ENCODE measurements at regions not wholly inside any gene's neighbourhood (a gene's known extent, or its start where the extent isn't known, plus 50 kb on each side); places are given as distances from the start of the nearest gene placed in this dataset.

GRCh38 chr12:65637150-65637549 is 187.1 kb upstream of the HMGA2 start:
- no peak for TF ChIP-seq CTCF (IDR thresholded peaks at IDR 0.05)
- TF ChIP-seq POLR2A (IDR thresholded peaks at IDR 0.05), result no peak
- TF ChIP-seq POLR2AphosphoS5 (IDR thresholded peaks at IDR 0.05), result no peak
- no peak for TF ChIP-seq EP300 (IDR thresholded peaks at IDR 0.05)

Data from sigmoid colon (tissue), 4 donors.